ENCODE measurements at regions not wholly inside any gene's neighbourhood (a gene's known extent, or its start where the extent isn't known, plus 50 kb on each side); places are given as distances from the start of the nearest gene placed in this dataset.

DNA sequence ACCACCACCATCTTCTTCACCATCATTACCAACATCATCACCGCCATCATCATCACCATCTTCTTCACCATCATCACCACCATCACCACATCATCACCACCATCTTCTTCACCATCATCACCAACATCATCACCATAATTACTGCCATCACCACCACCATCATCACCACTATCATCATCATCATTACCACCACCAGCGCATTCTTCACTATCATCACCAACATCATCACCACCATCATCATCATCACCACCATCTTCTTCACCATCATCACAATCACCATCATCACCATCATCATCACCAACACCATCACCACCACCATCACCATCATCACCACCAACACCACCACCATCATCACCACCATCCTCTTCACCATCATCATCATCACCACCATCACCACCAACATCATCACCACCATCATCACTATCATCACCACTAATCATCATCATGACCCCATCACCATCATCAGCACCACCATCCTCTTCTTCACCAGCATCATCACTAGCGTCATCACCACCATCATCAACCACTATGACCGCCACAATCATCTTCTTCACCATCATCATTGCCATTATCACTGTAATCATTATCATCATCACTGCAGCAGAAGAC, 303.8 kb downstream of the CTTN start:
- TF ChIP-seq, protein P1, sequence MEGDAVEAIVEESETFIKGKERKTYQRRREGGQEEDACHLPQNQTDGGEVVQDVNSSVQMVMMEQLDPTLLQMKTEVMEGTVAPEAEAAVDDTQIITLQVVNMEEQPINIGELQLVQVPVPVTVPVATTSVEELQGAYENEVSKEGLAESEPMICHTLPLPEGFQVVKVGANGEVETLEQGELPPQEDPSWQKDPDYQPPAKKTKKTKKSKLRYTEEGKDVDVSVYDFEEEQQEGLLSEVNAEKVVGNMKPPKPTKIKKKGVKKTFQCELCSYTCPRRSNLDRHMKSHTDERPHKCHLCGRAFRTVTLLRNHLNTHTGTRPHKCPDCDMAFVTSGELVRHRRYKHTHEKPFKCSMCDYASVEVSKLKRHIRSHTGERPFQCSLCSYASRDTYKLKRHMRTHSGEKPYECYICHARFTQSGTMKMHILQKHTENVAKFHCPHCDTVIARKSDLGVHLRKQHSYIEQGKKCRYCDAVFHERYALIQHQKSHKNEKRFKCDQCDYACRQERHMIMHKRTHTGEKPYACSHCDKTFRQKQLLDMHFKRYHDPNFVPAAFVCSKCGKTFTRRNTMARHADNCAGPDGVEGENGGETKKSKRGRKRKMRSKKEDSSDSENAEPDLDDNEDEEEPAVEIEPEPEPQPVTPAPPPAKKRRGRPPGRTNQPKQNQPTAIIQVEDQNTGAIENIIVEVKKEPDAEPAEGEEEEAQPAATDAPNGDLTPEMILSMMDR (IDR thresholded peaks at IDR 0.05; ENCODE audit: insufficient read depth, low read depth, low read length, missing control alignments) = no peak
- H3K4me3 ChIP-seq (ENCODE audit: low read length) = no peak overlapping the region
- DNase-seq (ENCODE audit: low read depth) = no peak

DNA sequence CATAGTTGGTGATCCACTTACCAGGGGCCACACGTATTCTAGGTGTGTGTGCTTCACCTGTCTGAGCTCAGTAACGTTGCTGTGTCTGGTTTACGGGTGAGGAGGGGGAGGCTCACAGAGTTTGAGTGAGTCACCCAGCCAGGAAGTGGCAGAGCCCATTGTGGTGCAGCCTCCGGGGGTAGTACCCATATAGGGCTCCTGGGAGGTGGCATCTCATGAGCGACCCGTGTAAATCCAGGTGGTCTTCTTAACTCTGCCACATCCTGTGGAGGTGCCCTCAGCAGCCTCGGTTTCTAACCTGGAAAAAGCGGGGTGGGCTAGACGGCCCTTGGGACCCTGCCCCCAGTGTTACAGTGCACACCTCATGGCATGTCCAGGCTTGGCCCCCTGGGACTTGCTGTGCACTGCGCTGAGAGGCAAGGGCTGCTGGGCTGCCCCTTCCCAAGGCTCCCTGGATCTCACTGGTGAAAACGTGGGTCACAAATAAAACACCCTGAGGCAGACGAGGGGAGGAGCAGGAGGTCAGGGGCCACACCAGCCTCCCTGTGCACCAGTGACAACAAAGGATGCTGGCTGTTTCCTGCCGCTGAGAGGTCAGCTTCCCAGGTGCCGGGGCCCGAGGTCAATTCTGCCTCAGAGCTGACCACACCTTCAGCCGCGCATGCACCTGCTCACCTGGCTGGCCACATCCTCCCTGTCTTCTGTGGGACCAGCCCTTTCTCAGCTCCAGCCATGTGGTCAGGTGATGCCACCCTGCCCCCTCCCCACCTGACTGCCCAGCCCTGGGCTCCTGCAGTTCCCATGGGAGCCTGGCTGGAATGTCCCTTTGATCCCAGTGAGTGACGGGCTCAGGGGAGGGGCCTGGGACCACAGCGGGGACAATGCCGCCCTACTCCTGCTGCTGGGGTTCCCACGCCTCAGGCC, 305.1 kb downstream of the CTTN start:
- no peak overlapping the region for H3K4me3 ChIP-seq (ENCODE audit: low read length)
- DNase-seq (ENCODE audit: low read depth) = no peak
- TF ChIP-seq, protein P1 (IDR thresholded peaks at IDR 0.05; ENCODE audit: insufficient read depth, low read depth, low read length, missing control alignments) = no peak

- TF ChIP-seq, protein P1 (IDR thresholded peaks at IDR 0.05; ENCODE audit: insufficient read depth, low read depth, low read length, missing control alignments) = no peak
- DNase-seq (ENCODE audit: low read depth) = no peak
- no peak overlapping the region for H3K4me3 ChIP-seq (ENCODE audit: low read length)
These were observed 306.8 kb downstream of the CTTN start for GRCh38 chr11:70705097-70705496.

DNA sequence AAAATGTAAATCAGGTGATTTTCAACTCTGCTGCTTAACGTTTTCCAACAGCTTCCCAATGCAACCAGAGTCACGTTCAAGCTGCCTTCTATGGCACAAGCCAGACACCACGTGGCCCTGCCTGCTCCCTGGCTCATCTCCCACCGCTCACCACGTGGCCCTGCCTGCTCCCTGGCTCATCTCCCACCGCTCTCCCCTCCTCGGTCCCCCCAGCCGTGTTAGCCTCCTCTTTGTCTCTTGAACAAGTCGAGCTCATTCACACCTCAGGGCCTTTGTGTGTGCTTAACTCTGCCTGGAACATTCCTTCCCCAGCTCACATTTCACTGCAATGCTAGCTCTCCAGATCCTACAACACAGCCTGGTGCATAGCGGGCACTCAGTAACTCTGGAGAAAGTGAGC, 307.6 kb downstream of the CTTN start:
- DNase-seq (ENCODE audit: low read depth) = no peak
- H3K4me3 ChIP-seq (ENCODE audit: low read length) = no peak overlapping the region
- TF ChIP-seq, protein P1 (IDR thresholded peaks at IDR 0.05; ENCODE audit: insufficient read depth, low read depth, low read length, missing control alignments) = no peak

GRCh38 chr11:70707821-70708220, 309.5 kb downstream of the CTTN start:
- no peak overlapping the region for H3K4me3 ChIP-seq (ENCODE audit: low read length)
- DNase-seq (ENCODE audit: low read depth) = no peak
- TF ChIP-seq, protein P1 (IDR thresholded peaks at IDR 0.05; ENCODE audit: insufficient read depth, low read depth, low read length, missing control alignments) = no peak

DNA sequence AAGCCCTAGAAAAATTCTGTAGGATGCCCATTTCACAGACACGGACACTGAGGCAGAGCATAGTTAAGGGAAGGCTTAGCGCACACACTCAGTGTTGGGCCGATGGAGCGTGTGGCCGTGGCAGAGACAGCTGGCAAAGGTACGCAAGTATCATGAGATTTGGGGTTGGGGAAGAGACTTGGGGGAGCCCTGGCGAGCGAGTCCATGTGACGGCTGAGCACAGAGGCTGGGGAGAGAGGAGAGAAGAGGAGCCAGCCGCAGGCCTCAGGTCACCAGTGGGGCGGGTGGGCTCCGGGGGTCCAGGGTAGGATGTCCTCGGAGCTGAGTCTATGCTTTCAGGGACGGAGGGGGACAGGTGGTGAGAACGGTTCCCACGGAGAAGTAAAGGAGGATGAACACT, 311.3 kb downstream of the CTTN start:
- no peak for DNase-seq (ENCODE audit: low read depth)
- no peak overlapping the region for H3K4me3 ChIP-seq (ENCODE audit: low read length)
- TF ChIP-seq, protein P1 (IDR thresholded peaks at IDR 0.05; ENCODE audit: insufficient read depth, low read depth, low read length, missing control alignments) = no peak

Data from epithelial cell of esophagus (primary cell).